ENCODE measurements at regions not wholly inside any gene's neighbourhood (a gene's known extent, or its start where the extent isn't known, plus 50 kb on each side); places are given as distances from the start of the nearest gene placed in this dataset.

DNA sequence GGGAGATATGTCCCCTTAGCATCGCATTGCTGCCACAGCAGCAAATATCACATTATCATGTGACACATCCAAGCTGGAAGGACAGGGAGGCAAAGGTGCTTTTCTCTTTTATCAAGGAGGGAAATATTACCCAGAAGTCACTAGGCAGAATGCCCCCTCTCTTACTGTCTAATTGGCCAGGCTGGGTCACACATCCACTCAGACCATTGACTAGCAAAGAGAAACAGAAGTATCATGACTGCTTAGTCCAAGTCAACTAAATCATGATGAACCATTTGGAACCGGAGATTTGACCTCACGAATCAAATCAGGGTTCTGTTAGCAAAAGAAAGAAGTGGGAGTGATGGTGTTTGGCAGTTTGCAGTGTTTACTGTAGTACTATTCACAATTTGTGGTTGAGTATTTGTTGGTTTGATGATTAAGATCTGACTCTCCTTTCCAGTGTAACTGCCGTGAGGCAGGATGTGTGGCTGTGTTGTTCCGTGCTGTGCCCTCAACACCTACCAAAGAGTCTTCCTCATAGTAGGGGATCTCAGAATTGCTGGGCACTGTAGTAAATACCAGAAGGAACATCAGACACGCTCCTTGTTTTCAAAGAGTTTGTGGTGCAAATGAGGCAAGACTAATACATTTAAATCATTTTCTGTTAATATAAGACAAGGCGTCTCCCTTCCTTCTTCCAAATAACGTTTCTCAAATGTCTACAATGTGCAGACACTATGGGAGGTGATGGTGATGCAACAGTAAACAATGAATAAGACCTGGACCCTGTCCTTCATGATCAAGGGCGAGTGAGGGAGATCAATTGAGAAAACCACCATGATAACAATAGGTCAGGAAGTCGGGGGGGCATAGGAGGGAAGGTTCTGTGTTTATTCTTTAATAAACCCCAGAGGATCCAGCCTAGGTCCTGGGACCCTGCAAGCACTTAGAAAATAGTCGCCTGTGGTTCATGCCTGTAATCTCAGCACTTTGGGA lies 194.4 kb upstream of the CRY1 start:
- Histone ChIP-seq H4K91ac (ENCODE audit: low read length) (no peak overlapping the region), H3K14ac (ENCODE audit: low read length in 2 of 2) (no peak overlapping the region), H3K18ac (ENCODE audit: low read depth in 1 of 2, low read length in 2 of 2) (no peak overlapping the region), H3K23ac (ENCODE audit: low read length in 2 of 2) (no peak overlapping the region), H3K79me1 (replicated peaks; ENCODE audit: low read length, poor library complexity, severe bottlenecking) (no peaks in the 10 kb centered on the region), H4K8ac (ENCODE audit: low read length) (no peak overlapping the region), H3K9me3 (ENCODE audit: control insufficient read depth, low read length) (no peaks in the 10 kb centered on the region), H2BK15ac (ENCODE audit: low read depth, poor library complexity, severe bottlenecking) (no peak overlapping the region), H3K9ac (ENCODE audit: low read length) (no peak overlapping the region), H3K4me3 (ENCODE audit: insufficient read depth in 1 of 2, low read depth in 1 of 2, low read length in 2 of 2) (no peak overlapping the region), H2BK12ac (ENCODE audit: low read length in 2 of 2) (no peak overlapping the region), H3K36me3 (ENCODE audit: control insufficient read depth in 1 of 2, insufficient read depth in 2 of 2, low read depth in 1 of 2, low read length in 2 of 2) (no peaks in the 10 kb centered on the region), H2BK5ac (ENCODE audit: low read depth, low read length, poor library complexity, severe bottlenecking) (no peak overlapping the region), H3K4me1 (ENCODE audit: control insufficient read depth, insufficient read depth, low read depth, low read length) (no peaks in the 10 kb centered on the region), H2BK120ac (ENCODE audit: low read depth, low read length) (no peak overlapping the region), H3K4me2 (ENCODE audit: low read length, poor library complexity, severe bottlenecking) (no peak overlapping the region), H3K4ac (ENCODE audit: low read depth in 1 of 2, low read length in 2 of 2) (no peak overlapping the region), H3K27ac (ENCODE audit: low read length, poor library complexity, severe bottlenecking) (no peak overlapping the region), H3K27me3 (ENCODE audit: control insufficient read depth in 1 of 2, insufficient read depth in 1 of 2, low read length in 2 of 2) (peaks cover 0 to 6% of the 10 kb centered on the region in 2 experiments), H2AFZ (ENCODE audit: low read depth, low read length) (no peak overlapping the region), H2AK5ac (ENCODE audit: low read length, severe bottlenecking) (no peak overlapping the region)
- no peak for DNase-seq
- 70% methylated on average over 7 of the region's 11 CpGs for WGBS

DNA sequence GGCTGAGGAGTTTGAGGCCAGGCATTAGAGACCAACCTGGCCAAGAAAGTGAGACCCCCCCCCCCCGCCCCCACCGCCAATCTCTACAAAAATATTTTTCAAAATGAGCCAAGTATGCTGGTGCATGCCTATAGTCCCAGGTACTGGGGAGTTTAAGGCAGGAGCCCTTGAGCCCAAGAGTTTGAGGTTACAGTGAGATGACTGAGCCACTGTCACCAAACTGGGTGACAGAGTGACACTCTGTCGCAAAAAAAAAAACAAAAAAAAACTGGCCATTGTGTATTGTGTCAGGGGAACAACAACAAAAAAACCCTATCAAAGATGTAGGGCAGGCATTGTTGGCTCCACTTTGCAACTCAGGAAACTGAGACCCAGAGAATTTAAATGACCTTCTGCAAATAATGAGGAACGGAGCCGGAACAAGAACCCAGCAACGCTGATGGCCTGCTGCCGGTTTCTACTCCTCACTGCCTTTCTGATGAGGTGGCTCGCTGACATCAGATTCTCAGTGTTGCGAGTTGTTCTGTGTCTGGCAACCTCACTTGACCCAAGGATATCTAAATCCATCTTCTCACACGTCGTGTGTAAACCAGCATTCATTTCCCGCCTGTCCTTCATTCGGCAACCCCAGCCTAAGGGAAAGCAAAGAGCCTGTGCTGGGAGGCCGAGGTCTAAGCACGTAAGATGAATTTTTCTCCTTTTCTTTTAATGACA lies 195.2 kb upstream of the CRY1 start:
- Histone ChIP-seq H3K9ac (ENCODE audit: low read length) (no peak overlapping the region), H3K23ac (ENCODE audit: low read length in 2 of 2) (no peak overlapping the region), H2BK120ac (ENCODE audit: low read depth, low read length) (no peak overlapping the region), H3K36me3 (ENCODE audit: control insufficient read depth in 1 of 2, insufficient read depth in 2 of 2, low read depth in 1 of 2, low read length in 2 of 2) (no peaks in the 10 kb centered on the region), H2AFZ (ENCODE audit: low read depth, low read length) (no peak overlapping the region), H3K27ac (ENCODE audit: low read length, poor library complexity, severe bottlenecking) (no peak overlapping the region), H3K79me1 (replicated peaks; ENCODE audit: low read length, poor library complexity, severe bottlenecking) (no peaks in the 10 kb centered on the region), H3K27me3 (ENCODE audit: control insufficient read depth in 1 of 2, insufficient read depth in 1 of 2, low read length in 2 of 2) (peaks cover 0 to 6% of the 10 kb centered on the region in 2 experiments), H3K4me2 (ENCODE audit: low read length, poor library complexity, severe bottlenecking) (no peak overlapping the region), H3K4me3 (ENCODE audit: insufficient read depth in 1 of 2, low read depth in 1 of 2, low read length in 2 of 2) (no peak overlapping the region), H2BK12ac (ENCODE audit: low read length in 2 of 2) (no peak overlapping the region), H4K8ac (ENCODE audit: low read length) (no peak overlapping the region), H2AK5ac (ENCODE audit: low read length, severe bottlenecking) (no peak overlapping the region), H3K4me1 (ENCODE audit: control insufficient read depth, insufficient read depth, low read depth, low read length) (no peaks in the 10 kb centered on the region), H3K9me3 (ENCODE audit: control insufficient read depth, low read length) (no peaks in the 10 kb centered on the region), H2BK5ac (ENCODE audit: low read depth, low read length, poor library complexity, severe bottlenecking) (no peak overlapping the region), H4K91ac (ENCODE audit: low read length) (no peak overlapping the region), H3K14ac (ENCODE audit: low read length in 2 of 2) (no peak overlapping the region), H3K4ac (ENCODE audit: low read depth in 1 of 2, low read length in 2 of 2) (no peak overlapping the region), H3K18ac (ENCODE audit: low read depth in 1 of 2, low read length in 2 of 2) (no peak overlapping the region), H2BK15ac (ENCODE audit: low read depth, poor library complexity, severe bottlenecking) (no peak overlapping the region)
- WGBS, result 88% methylated on average over 12 of the region's 15 CpGs
- DNase-seq, result no peak

DNA sequence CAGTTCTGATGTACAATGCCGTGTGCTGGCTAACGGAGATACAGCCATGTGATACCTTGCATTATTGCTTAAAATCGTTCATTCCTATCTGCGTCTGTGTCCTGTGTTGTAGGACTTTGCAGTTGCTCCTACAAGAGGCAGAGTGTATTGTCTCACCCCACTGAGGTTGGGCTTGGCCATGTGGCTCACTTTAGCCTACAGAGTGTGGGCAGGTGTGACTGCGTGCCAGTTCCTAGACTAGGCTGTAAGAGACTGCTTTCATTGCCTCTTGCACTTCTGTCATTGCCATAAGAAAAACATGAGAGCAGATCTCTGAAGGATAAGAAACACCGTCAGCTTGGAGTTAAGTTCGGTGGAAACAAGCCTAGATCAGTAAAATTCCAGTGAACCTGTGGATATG lies 197.7 kb upstream of the CRY1 start:
- Histone ChIP-seq H3K23ac (ENCODE audit: low read length in 2 of 2) (no peak overlapping the region), H3K4me1 (ENCODE audit: control insufficient read depth, insufficient read depth, low read depth, low read length) (peaks cover 1% of the 10 kb centered on the region), H3K27me3 (ENCODE audit: control insufficient read depth in 1 of 2, insufficient read depth in 1 of 2, low read length in 2 of 2) (peaks cover 0 to 3% of the 10 kb centered on the region in 2 experiments), H3K27ac (ENCODE audit: low read length, poor library complexity, severe bottlenecking) (no peak overlapping the region), H3K4me2 (ENCODE audit: low read length, poor library complexity, severe bottlenecking) (no peak overlapping the region), H3K14ac (ENCODE audit: low read length in 2 of 2) (no peak overlapping the region), H3K18ac (ENCODE audit: low read depth in 1 of 2, low read length in 2 of 2) (no peak overlapping the region), H3K4me3 (ENCODE audit: insufficient read depth in 1 of 2, low read depth in 1 of 2, low read length in 2 of 2) (no peak overlapping the region), H2BK120ac (ENCODE audit: low read depth, low read length) (no peak overlapping the region), H2AK5ac (ENCODE audit: low read length, severe bottlenecking) (no peak overlapping the region), H2BK15ac (ENCODE audit: low read depth, poor library complexity, severe bottlenecking) (no peak overlapping the region), H3K36me3 (ENCODE audit: control insufficient read depth in 1 of 2, insufficient read depth in 2 of 2, low read depth in 1 of 2, low read length in 2 of 2) (no peaks in the 10 kb centered on the region), H4K91ac (ENCODE audit: low read length) (no peak overlapping the region), H3K79me1 (replicated peaks; ENCODE audit: low read length, poor library complexity, severe bottlenecking) (no peaks in the 10 kb centered on the region), H2AFZ (ENCODE audit: low read depth, low read length) (no peak overlapping the region), H2BK5ac (ENCODE audit: low read depth, low read length, poor library complexity, severe bottlenecking) (no peak overlapping the region), H3K4ac (ENCODE audit: low read depth in 1 of 2, low read length in 2 of 2) (no peak overlapping the region), H3K9me3 (ENCODE audit: control insufficient read depth, low read length) (no peaks in the 10 kb centered on the region), H3K9ac (ENCODE audit: low read length) (no peak overlapping the region), H4K8ac (ENCODE audit: low read length) (no peak overlapping the region), H2BK12ac (ENCODE audit: low read length in 2 of 2) (no peak overlapping the region)
- DNase-seq, result no peak
- WGBS, result 84% methylated on average over 7 of the region's 7 CpGs

DNA sequence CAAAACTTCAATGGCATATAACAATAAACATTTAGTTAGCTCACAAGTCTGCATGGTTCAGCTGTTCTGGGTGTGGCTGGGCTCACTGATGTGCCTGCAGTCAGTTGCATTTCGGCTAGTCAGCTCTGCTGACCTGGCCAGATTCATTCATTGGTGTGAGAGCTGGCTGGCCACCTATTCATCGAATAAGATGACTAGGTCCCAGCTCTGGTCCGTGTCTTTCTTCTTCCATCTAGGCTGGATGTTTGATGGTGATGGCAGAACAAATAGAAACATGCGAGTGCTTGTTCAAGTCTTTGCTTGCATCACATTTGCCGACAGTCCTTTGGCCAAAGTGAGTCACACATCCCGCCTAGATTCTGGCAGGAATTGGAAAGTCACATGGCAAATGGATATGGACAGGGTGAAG lies 203.3 kb upstream of the CRY1 start:
- 78% methylated on average over 6 of the region's 6 CpGs for WGBS
- Histone ChIP-seq H4K8ac (ENCODE audit: low read length) (no peak overlapping the region), H2BK5ac (ENCODE audit: low read depth, low read length, poor library complexity, severe bottlenecking) (no peak overlapping the region), H3K27ac (ENCODE audit: low read length, poor library complexity, severe bottlenecking) (no peak overlapping the region), H3K4me1 (ENCODE audit: control insufficient read depth, insufficient read depth, low read depth, low read length) (peaks cover 3% of the 10 kb centered on the region), H3K4ac (ENCODE audit: low read depth in 1 of 2, low read length in 2 of 2) (no peak overlapping the region), H3K4me3 (ENCODE audit: insufficient read depth in 1 of 2, low read depth in 1 of 2, low read length in 2 of 2) (no peak overlapping the region), H3K9ac (ENCODE audit: low read length) (no peak overlapping the region), H2BK12ac (ENCODE audit: low read length in 2 of 2) (no peak overlapping the region), H3K18ac (ENCODE audit: low read depth in 1 of 2, low read length in 2 of 2) (no peak overlapping the region), H3K14ac (ENCODE audit: low read length in 2 of 2) (no peak overlapping the region), H3K9me3 (ENCODE audit: control insufficient read depth, low read length) (no peaks in the 10 kb centered on the region), H3K23ac (ENCODE audit: low read length in 2 of 2) (no peak overlapping the region), H2BK15ac (ENCODE audit: low read depth, poor library complexity, severe bottlenecking) (no peak overlapping the region), H2BK120ac (ENCODE audit: low read depth, low read length) (no peak overlapping the region), H2AK5ac (ENCODE audit: low read length, severe bottlenecking) (no peak overlapping the region), H3K36me3 (ENCODE audit: control insufficient read depth in 1 of 2, insufficient read depth in 2 of 2, low read depth in 1 of 2, low read length in 2 of 2) (no peaks in the 10 kb centered on the region), H3K27me3 (ENCODE audit: control insufficient read depth in 1 of 2, insufficient read depth in 1 of 2, low read length in 2 of 2) (peaks cover 0 to 5% of the 10 kb centered on the region in 2 experiments), H3K79me1 (replicated peaks; ENCODE audit: low read length, poor library complexity, severe bottlenecking) (no peaks in the 10 kb centered on the region), H2AFZ (ENCODE audit: low read depth, low read length) (no peak overlapping the region), H3K4me2 (ENCODE audit: low read length, poor library complexity, severe bottlenecking) (no peak overlapping the region), H4K91ac (ENCODE audit: low read length) (no peak overlapping the region)
- no peak for DNase-seq

Measured in mesenchymal stem cell (in vitro differentiated cells and primary cell).